ENCODE measurements at regions not wholly inside any gene's neighbourhood (a gene's known extent, or its start where the extent isn't known, plus 50 kb on each side); places are given as distances from the start of the nearest gene placed in this dataset.

GRCh38 chr15:95656595-95656994 lies 673.9 kb upstream of the NR2F2 start:
- TF ChIP-seq POLR2A (IDR thresholded peaks at IDR 0.05): no peak
- TF ChIP-seq, protein P1, sequence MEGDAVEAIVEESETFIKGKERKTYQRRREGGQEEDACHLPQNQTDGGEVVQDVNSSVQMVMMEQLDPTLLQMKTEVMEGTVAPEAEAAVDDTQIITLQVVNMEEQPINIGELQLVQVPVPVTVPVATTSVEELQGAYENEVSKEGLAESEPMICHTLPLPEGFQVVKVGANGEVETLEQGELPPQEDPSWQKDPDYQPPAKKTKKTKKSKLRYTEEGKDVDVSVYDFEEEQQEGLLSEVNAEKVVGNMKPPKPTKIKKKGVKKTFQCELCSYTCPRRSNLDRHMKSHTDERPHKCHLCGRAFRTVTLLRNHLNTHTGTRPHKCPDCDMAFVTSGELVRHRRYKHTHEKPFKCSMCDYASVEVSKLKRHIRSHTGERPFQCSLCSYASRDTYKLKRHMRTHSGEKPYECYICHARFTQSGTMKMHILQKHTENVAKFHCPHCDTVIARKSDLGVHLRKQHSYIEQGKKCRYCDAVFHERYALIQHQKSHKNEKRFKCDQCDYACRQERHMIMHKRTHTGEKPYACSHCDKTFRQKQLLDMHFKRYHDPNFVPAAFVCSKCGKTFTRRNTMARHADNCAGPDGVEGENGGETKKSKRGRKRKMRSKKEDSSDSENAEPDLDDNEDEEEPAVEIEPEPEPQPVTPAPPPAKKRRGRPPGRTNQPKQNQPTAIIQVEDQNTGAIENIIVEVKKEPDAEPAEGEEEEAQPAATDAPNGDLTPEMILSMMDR (IDR thresholded peaks at IDR 0.05): no peak
- TF ChIP-seq POLR2AphosphoS5 (IDR thresholded peaks at IDR 0.05): no peak
- intact Hi-C loops (cut with DNase I): no loop called here
- 74% methylated on average over 2 of the region's 2 CpGs for WGBS
- Histone ChIP-seq H3K4me3 (no peak overlapping the region), H3K27me3 (replicated peaks; ENCODE audit: insufficient read depth) (no peaks in the 10 kb centered on the region), H3K9me3 (no peaks in the 10 kb centered on the region), H3K36me3 (no peaks in the 10 kb centered on the region), H3K4me1 (replicated peaks) (no peaks in the 10 kb centered on the region), H3K27ac (no peak overlapping the region)
- DNase-seq (ENCODE audit: low spot score): no peak

DNA sequence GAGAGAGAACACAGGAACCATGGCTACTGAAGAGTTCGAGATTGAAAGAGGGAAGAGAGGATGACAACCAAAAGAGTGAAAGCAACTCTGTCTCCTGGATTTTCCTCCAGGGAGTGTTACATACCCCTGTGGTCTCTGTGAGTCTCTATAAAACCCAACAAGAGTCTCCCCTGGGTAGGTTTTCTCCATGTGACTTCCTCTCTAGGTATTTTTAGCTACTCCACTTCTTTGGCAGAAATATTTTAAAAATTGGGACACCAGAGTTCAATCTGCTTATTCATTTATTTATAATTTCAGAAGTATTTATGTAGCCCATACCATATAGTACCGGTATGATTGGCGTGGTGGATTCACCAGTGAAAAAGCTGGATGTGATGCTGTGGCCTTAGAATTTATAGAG lies 671.7 kb upstream of the NR2F2 start:
- TF ChIP-seq POLR2A (IDR thresholded peaks at IDR 0.05) (no peak), POLR2AphosphoS5 (IDR thresholded peaks at IDR 0.05) (no peak)
- TF ChIP-seq, protein P1 (IDR thresholded peaks at IDR 0.05): no peak
- H3K9me3 ChIP-seq: no peaks in the 10 kb centered on the region
- H3K4me3 ChIP-seq: no peak overlapping the region
- no peak for DNase-seq (ENCODE audit: low spot score)
- no peak overlapping the region for H3K27ac ChIP-seq
- intact Hi-C loops (cut with DNase I): no loop called here
- H3K36me3 ChIP-seq: no peaks in the 10 kb centered on the region
- H3K4me1 ChIP-seq (replicated peaks): no peaks in the 10 kb centered on the region
- 91% methylated on average over 3 of the region's 3 CpGs for WGBS
- no peaks in the 10 kb centered on the region for H3K27me3 ChIP-seq (replicated peaks; ENCODE audit: insufficient read depth)

GRCh38 chr15:95659656-95660055 lies 670.8 kb upstream of the NR2F2 start:
- WGBS: 12% methylated on average over 11 of the region's 11 CpGs
- intact Hi-C loops (cut with DNase I): no loop called here
- TF ChIP-seq, protein P1 (IDR thresholded peaks at IDR 0.05): no peak
- TF ChIP-seq POLR2A (IDR thresholded peaks at IDR 0.05) (no peak), POLR2AphosphoS5 (IDR thresholded peaks at IDR 0.05) (peak; percentile 49)
- no peak overlapping the region for H3K27ac ChIP-seq
- no peaks in the 10 kb centered on the region for H3K4me1 ChIP-seq (replicated peaks)
- no peaks in the 10 kb centered on the region for H3K27me3 ChIP-seq (replicated peaks; ENCODE audit: insufficient read depth)
- no peak overlapping the region for H3K4me3 ChIP-seq
- DNase-seq (ENCODE audit: low spot score): peak; percentile 28
- H3K9me3 ChIP-seq: no peaks in the 10 kb centered on the region
- no peaks in the 10 kb centered on the region for H3K36me3 ChIP-seq

DNA sequence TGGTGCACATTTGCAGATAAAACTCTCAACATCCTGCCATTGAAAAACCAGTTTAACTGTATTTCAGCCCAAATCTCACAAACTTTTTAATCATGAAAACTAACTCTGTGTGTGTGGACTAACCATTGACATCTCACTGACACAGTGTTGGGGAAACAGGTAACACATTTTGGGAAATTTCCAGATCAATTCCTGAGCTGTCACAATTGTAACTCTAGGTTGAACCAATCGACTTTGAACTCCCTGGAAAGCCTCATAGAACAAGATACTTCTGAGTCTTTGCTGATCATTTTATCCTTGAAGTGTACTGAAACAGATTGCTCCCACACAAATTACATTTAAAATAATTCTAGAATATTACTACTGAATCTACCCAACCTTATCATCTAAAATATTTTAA lies 667.9 kb upstream of the NR2F2 start:
- Histone ChIP-seq H3K4me3 (no peak overlapping the region), H3K9me3 (no peaks in the 10 kb centered on the region), H3K27ac (no peak overlapping the region), H3K4me1 (replicated peaks) (no peaks in the 10 kb centered on the region), H3K27me3 (replicated peaks; ENCODE audit: insufficient read depth) (no peaks in the 10 kb centered on the region), H3K36me3 (no peaks in the 10 kb centered on the region)
- DNase-seq (ENCODE audit: low spot score): no peak
- intact Hi-C loops (cut with DNase I): no loop called here
- TF ChIP-seq, protein P1 (IDR thresholded peaks at IDR 0.05): no peak
- TF ChIP-seq POLR2AphosphoS5 (IDR thresholded peaks at IDR 0.05) (no peak), POLR2A (IDR thresholded peaks at IDR 0.05) (no peak)
- WGBS: 89% methylated on average over 1 of the region's 1 CpG

DNA sequence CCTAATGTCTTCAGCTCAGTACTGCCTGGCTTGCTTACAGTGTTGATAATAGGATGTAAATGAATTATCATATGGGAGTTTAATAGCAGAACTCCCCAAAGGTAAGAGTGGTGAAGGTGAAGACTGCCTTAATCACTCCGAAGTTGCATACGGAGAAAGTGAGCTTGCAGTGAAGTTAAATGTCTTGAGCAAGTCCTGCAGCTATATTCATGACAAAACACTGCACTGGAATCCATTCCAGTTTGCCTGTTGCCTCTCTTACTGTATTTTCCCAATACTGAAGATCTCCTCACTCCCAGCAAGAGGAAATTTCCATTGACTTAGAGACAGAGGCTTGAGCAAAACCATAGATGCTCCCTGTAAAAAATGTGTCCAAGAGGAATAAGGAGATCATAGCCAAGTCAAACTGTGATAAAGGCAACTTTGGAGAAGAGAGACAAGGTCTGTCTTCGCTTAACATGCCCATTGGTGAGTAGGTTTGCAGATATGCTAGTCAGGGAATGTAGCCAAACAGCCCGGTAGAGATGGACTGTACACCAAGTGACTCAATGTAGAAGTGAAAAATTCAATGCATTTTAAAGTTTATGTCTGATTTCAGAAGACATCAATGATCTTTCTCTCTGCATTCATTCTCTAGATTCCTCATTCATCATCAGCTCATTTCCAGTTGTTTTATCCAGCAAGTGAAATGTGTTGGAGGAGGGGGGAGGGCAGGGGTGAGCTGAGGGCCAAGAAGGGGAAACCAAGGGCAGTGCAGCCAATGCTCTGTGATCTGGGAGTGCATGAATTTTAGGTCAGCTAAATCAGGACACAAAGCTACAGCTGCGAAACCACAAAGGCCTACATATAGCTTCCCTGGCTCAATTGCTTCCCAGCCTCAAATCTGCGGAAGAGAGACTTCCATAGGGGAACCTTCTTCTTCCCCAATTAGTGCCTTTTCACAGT lies 667.1 kb upstream of the NR2F2 start:
- H3K27me3 ChIP-seq (replicated peaks; ENCODE audit: insufficient read depth): no peaks in the 10 kb centered on the region
- no peaks in the 10 kb centered on the region for H3K36me3 ChIP-seq
- H3K4me3 ChIP-seq: no peak overlapping the region
- no peaks in the 10 kb centered on the region for H3K4me1 ChIP-seq (replicated peaks)
- H3K27ac ChIP-seq: no peak overlapping the region
- intact Hi-C loops (cut with DNase I): no loop called here
- TF ChIP-seq, protein P1 (IDR thresholded peaks at IDR 0.05): no peak
- TF ChIP-seq POLR2AphosphoS5 (IDR thresholded peaks at IDR 0.05) (no peak), POLR2A (IDR thresholded peaks at IDR 0.05) (no peak)
- no peak for DNase-seq (ENCODE audit: low spot score)
- WGBS: 81% methylated on average over 6 of the region's 6 CpGs
- H3K9me3 ChIP-seq: no peaks in the 10 kb centered on the region
